WTC11 (cell line): ENCODE measurements at regions not wholly inside any gene's neighbourhood (a gene's known extent, or its start where the extent isn't known, plus 50 kb on each side); places are given as distances from the start of the nearest gene placed in this dataset.

Experiments used
- ATAC-seq: fragments of 200-7000 bp; cut with Tn5 transposase; 2 replicates; pipeline ENCODE4 v1.10.0; 2021; ENCODE audit warnings: mild to moderate bottlenecking, moderate library complexity
- CTCF ChIA-PET: fragments of 300-600 bp; sonication (Branson Sonifier 250); formaldehyde crosslinking; loops from one replicate; lab custom pipeline; 2021; ENCODE audit warnings: antibody characterized with exemption; lab: Charles Lee
- POLR2A ChIA-PET: fragments of 350-600 bp; sonication (Branson Sonifier 250); formaldehyde crosslinking; loops from one replicate; lab custom pipeline; 2021; ENCODE audit warnings: antibody characterized with exemption; lab: Charles Lee
- DNase-seq: peaks from one replicate; pipeline ENCODE4 v3.0.0; 2021; ENCODE audit warnings: low spot score
- H3K27ac Mint-ChIP-seq: 2 replicates; pipeline ENCODE4 v1.8.0; 2021; ENCODE audit warnings: mixed read lengths
- H3K27me3 Mint-ChIP-seq: 2 replicates; pipeline ENCODE4 v1.8.0; 2021; ENCODE audit warnings: low read depth, mild to moderate bottlenecking, moderate library complexity, mixed read lengths
- H3K36me3 Mint-ChIP-seq: 2 replicates; pipeline ENCODE4 v1.8.0; 2021; ENCODE audit warnings: mixed read lengths
- H3K4me1 Mint-ChIP-seq: 2 replicates; pipeline ENCODE4 v1.8.0; 2022; ENCODE audit warnings: mixed read lengths
- H3K4me3 Mint-ChIP-seq: 2 replicates; pipeline ENCODE4 v1.8.0; 2021; ENCODE audit warnings: mild to moderate bottlenecking, moderate library complexity, mixed read lengths
- H3K9me3 Mint-ChIP-seq: 2 replicates; pipeline ENCODE4 v1.8.0; 2021; ENCODE audit warnings: mixed read lengths
- ATF1 ChIP-seq: sonication (generic); formaldehyde crosslinking; IDR thresholded peaks from 2 replicates; pipeline ENCODE4 v1.8.1; 2023; ENCODE audit warnings: mild to moderate bottlenecking, moderate library complexity, missing genetic modification reagents
- EMX1 ChIP-seq: fragments of 250-450 bp; sonication (Bioruptor Pico); IDR thresholded peaks from 2 replicates; pipeline ENCODE4 v1.8.0; 2021; ENCODE audit warnings: mild to moderate bottlenecking
- FOXK1 ChIP-seq: sonication (generic); formaldehyde crosslinking; IDR thresholded peaks from 2 replicates; pipeline ENCODE4 v1.8.0; 2022; ENCODE audit warnings: mild to moderate bottlenecking, moderate library complexity, missing genetic modification reagents
- GTF2I ChIP-seq: fragments of 250-450 bp; sonication (Bioruptor Pico); conservative IDR thresholded peaks from 2 replicates; pipeline ENCODE4 v1.4.0; 2021; ENCODE audit warnings: mild to moderate bottlenecking
- KAT7 ChIP-seq: sonication (generic); formaldehyde crosslinking; IDR thresholded peaks from 2 replicates; pipeline ENCODE4 v1.8.1; 2023; ENCODE audit warnings: missing genetic modification reagents, mild to moderate bottlenecking, borderline replicate concordance
- MYBL2 ChIP-seq: sonication (generic); formaldehyde crosslinking; IDR thresholded peaks from 2 replicates; pipeline ENCODE4 v1.8.1; 2023; ENCODE audit warnings: mild to moderate bottlenecking, moderate library complexity, missing genetic modification reagents
- NFATC4 ChIP-seq: fragments of 250-450 bp; sonication (Bioruptor Pico); IDR thresholded peaks from 2 replicates; pipeline ENCODE4 v1.9.0; 2021; ENCODE audit warnings: mild to moderate bottlenecking
- NR1H2 ChIP-seq: sonication (generic); formaldehyde crosslinking; IDR thresholded peaks from 2 replicates; pipeline ENCODE4 v1.9.0; 2021; ENCODE audit warnings: mild to moderate bottlenecking, moderate library complexity, missing genetic modification reagents
- NR2C2 ChIP-seq: sonication (generic); formaldehyde crosslinking; IDR thresholded peaks from 2 replicates; pipeline ENCODE4 v1.8.0; 2022; ENCODE audit warnings: mild to moderate bottlenecking, missing genetic modification reagents
- PREB ChIP-seq: sonication (generic); formaldehyde crosslinking; IDR thresholded peaks from 2 replicates; pipeline ENCODE4 v1.8.1; 2022; ENCODE audit warnings: mild to moderate bottlenecking, missing genetic modification reagents, moderate library complexity, borderline replicate concordance
- SMAD4 ChIP-seq: sonication (generic); formaldehyde crosslinking; IDR thresholded peaks from 2 replicates; pipeline ENCODE4 v1.8.0; 2022; ENCODE audit warnings: mild to moderate bottlenecking, missing genetic modification reagents
- SOX15 ChIP-seq: fragments of 250-450 bp; sonication (Bioruptor Pico); IDR thresholded peaks from 2 replicates; pipeline ENCODE4 v1.9.0; 2021; ENCODE audit warnings: mild to moderate bottlenecking
- TEAD4 ChIP-seq: sonication (generic); formaldehyde crosslinking; IDR thresholded peaks from 2 replicates; pipeline ENCODE4 v1.8.0; 2022; ENCODE audit warnings: mild to moderate bottlenecking, missing genetic modification reagents
- TP53 ChIP-seq: sonication (generic); formaldehyde crosslinking; IDR thresholded peaks from 2 replicates; pipeline ENCODE4 v1.8.1; 2023; ENCODE audit warnings: mild to moderate bottlenecking, missing genetic modification reagents
- ZBTB21 ChIP-seq: sonication (generic); formaldehyde crosslinking; IDR thresholded peaks from 2 replicates; pipeline ENCODE4 v1.8.1; 2023; ENCODE audit warnings: mild to moderate bottlenecking, missing genetic modification reagents, borderline replicate concordance
- ZNF396 ChIP-seq: fragments of 250-450 bp; sonication (Bioruptor Pico); IDR thresholded peaks from 2 replicates; pipeline ENCODE4 v1.8.0; 2021; ENCODE audit warnings: mild to moderate bottlenecking, moderate library complexity, borderline replicate concordance
- ZNF416 ChIP-seq: fragments of 250-450 bp; sonication (Bioruptor Pico); IDR thresholded peaks from 2 replicates; pipeline ENCODE4 v1.9.0; 2021; ENCODE audit warnings: mild to moderate bottlenecking, inconsistent platforms
- ZNF532 ChIP-seq: fragments of 250-450 bp; sonication (Bioruptor Pico); IDR thresholded peaks from 2 replicates; pipeline ENCODE4 v1.9.0; 2021; ENCODE audit warnings: mild to moderate bottlenecking, borderline replicate concordance
- ZNF671 ChIP-seq: fragments of 250-450 bp; sonication (Bioruptor Pico); IDR thresholded peaks from 2 replicates; pipeline ENCODE4 v1.8.0; 2021; ENCODE audit warnings: mild to moderate bottlenecking
- TF ChIP-seq, protein P1 (sequence below): sonication (generic); formaldehyde crosslinking; IDR thresholded peaks from 2 replicates; pipeline ENCODE4 v1.8.1; 2022; ENCODE audit warnings: missing genetic modification reagents, borderline replicate concordance
- TF ChIP-seq, protein P2 (sequence below): fragments of 250-450 bp; sonication (Bioruptor Pico); IDR thresholded peaks from 2 replicates; pipeline ENCODE4 v2.1.2; 2022; ENCODE audit warnings: mild to moderate bottlenecking, moderate library complexity
- TF ChIP-seq, protein P3 (sequence below): fragments of 250-450 bp; sonication (Bioruptor Pico); IDR thresholded peaks from 2 replicates; pipeline ENCODE4 v1.9.0; 2021; ENCODE audit warnings: mild to moderate bottlenecking

GRCh38 chr3:84522893-84523292, 435.9 kb upstream of the CADM2 start (continued):
- no peak for TF ChIP-seq ZNF532
- TF ChIP-seq ZBTB21 (CRISPR knock-in tag): no peak
- no peak for TF ChIP-seq PREB (CRISPR knock-in tag)

- DNase-seq: no peak
- Mint-ChIP-seq H3K27me3 (peaks cover 4% of the 10 kb centered on the region; the same call in 1 of the 2 replicates), H3K36me3 (peaks cover 20% of the 10 kb centered on the region), H3K9me3 (peaks cover 36% of the 10 kb centered on the region), H3K4me1 (no peaks in the 10 kb centered on the region), H3K4me3 (no peak overlapping the region), H3K27ac (no peak overlapping the region)
- ATAC-seq: no peak
- ChIA-PET CTCF (interaction anchor here (1.9 kb wide), 1 partner anchor 11 kb away, joined by 5 read pairs; no protein-coding TSS in a partner anchor), POLR2A (no interaction called here)
- TF ChIP-seq NR1H2 (CRISPR knock-in tag) (no peak), KAT7 (no peak), GTF2I (CRISPR knock-in tag) (no peak), TEAD4 (CRISPR knock-in tag) (no peak), MYBL2 (no peak), ZNF416 (CRISPR knock-in tag) (no peak), NFATC4 (CRISPR knock-in tag) (no peak), ZBTB21 (CRISPR knock-in tag) (no peak), EMX1 (CRISPR knock-in tag) (no peak), TP53 (CRISPR knock-in tag) (no peak), NR2C2 (CRISPR knock-in tag) (no peak), SMAD4 (CRISPR knock-in tag) (no peak), FOXK1 (CRISPR knock-in tag) (no peak), ATF1 (CRISPR knock-in tag) (no peak), ZNF671 (CRISPR knock-in tag) (no peak), SOX15 (no peak), ZNF396 (no peak)
- TF ChIP-seq, protein P1, sequence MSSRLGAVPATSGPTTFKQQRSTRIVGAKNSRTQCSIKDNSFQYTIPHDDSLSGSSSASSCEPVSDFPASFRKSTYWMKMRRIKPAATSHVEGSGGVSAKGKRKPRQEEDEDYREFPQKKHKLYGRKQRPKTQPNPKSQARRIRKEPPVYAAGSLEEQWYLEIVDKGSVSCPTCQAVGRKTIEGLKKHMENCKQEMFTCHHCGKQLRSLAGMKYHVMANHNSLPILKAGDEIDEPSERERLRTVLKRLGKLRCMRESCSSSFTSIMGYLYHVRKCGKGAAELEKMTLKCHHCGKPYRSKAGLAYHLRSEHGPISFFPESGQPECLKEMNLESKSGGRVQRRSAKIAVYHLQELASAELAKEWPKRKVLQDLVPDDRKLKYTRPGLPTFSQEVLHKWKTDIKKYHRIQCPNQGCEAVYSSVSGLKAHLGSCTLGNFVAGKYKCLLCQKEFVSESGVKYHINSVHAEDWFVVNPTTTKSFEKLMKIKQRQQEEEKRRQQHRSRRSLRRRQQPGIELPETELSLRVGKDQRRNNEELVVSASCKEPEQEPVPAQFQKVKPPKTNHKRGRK (CRISPR knock-in tag): no peak
- TF ChIP-seq, protein P2, sequence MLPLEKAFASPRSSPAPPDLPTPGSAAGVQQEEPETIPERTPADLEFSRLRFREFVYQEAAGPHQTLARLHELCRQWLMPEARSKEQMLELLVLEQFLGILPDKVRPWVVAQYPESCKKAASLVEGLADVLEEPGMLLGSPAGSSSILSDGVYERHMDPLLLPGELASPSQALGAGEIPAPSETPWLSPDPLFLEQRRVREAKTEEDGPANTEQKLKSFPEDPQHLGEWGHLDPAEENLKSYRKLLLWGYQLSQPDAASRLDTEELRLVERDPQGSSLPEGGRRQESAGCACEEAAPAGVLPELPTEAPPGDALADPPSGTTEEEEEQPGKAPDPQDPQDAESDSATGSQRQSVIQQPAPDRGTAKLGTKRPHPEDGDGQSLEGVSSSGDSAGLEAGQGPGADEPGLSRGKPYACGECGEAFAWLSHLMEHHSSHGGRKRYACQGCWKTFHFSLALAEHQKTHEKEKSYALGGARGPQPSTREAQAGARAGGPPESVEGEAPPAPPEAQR (CRISPR knock-in tag): no peak
- TF ChIP-seq, protein P3, sequence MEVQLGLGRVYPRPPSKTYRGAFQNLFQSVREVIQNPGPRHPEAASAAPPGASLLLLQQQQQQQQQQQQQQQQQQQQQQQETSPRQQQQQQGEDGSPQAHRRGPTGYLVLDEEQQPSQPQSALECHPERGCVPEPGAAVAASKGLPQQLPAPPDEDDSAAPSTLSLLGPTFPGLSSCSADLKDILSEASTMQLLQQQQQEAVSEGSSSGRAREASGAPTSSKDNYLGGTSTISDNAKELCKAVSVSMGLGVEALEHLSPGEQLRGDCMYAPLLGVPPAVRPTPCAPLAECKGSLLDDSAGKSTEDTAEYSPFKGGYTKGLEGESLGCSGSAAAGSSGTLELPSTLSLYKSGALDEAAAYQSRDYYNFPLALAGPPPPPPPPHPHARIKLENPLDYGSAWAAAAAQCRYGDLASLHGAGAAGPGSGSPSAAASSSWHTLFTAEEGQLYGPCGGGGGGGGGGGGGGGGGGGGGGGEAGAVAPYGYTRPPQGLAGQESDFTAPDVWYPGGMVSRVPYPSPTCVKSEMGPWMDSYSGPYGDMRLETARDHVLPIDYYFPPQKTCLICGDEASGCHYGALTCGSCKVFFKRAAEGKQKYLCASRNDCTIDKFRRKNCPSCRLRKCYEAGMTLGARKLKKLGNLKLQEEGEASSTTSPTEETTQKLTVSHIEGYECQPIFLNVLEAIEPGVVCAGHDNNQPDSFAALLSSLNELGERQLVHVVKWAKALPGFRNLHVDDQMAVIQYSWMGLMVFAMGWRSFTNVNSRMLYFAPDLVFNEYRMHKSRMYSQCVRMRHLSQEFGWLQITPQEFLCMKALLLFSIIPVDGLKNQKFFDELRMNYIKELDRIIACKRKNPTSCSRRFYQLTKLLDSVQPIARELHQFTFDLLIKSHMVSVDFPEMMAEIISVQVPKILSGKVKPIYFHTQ (CRISPR knock-in tag): no peak
Observed at GRCh38 chr3:84536916-84537315, 421.9 kb upstream of the CADM2 start.
